PC-3 (cell line): ENCODE measurements at regions not wholly inside any gene's neighbourhood (a gene's known extent, or its start where the extent isn't known, plus 50 kb on each side); places are given as distances from the start of the nearest gene placed in this dataset.

Experiments
- CTCF ChIP-seq: fragments of 300-600 bp; sonication (generic); conservative IDR thresholded peaks from 2 replicates; pipeline ENCODE4 v1.5.1; 2017; ENCODE audit warnings: antibody characterized with exemption, low read depth, mild to moderate bottlenecking, low read length
- EZH2phosphoT487 ChIP-seq: fragments of 300-600 bp; sonication (generic); IDR thresholded peaks from 2 replicates; pipeline ENCODE4 v1.6.1; 2018; ENCODE audit warnings: mild to moderate bottlenecking, antibody characterized with exemption, low read length, borderline replicate concordance

GRCh38 chr3:190728574-190729246, 133.8 kb downstream of the GMNC start:
- TF ChIP-seq CTCF (no peak), EZH2phosphoT487 (no peak)
